GM12878 (cell line): ENCODE measurements at regions not wholly inside any gene's neighbourhood (a gene's known extent, or its start where the extent isn't known, plus 50 kb on each side); places are given as distances from the start of the nearest gene placed in this dataset.

ENCODE experiments used
- ATAC-seq: fragments of 200-7000 bp; cut with Tn5 transposase; 3 replicates; pipeline ENCODE4 v1.9.1; 2020; ENCODE audit warnings: mild to moderate bottlenecking, moderate library complexity
- BruUV-seq: library from RNA; stranded (reverse); fragments of 400-500 nt; replicated peaks from 2 replicates; lab custom pipeline; 2021; lab: Mats Ljungman, UMichigan
- CTCF ChIA-PET: fragments of 300-600 bp; sonication (Branson Sonifier 250); formaldehyde crosslinking; extraction: SDS; loops from one replicate; lab custom pipeline; 2021; ENCODE audit warnings: inconsistent platforms; lab: Yijun Ruan, JAX
- POLR2A ChIA-PET: fragments of 350-600 bp; formaldehyde crosslinking; extraction: SDS; loops from one replicate; lab custom pipeline; 2021; ENCODE audit warnings: inconsistent platforms; lab: Charles Lee
- RAD21 ChIA-PET: fragments of 300-600 bp; sonication (Branson Sonifier 250); formaldehyde crosslinking; loops from one replicate; lab custom pipeline; 2023; ENCODE audit warnings: antibody characterized with exemption; ENCODE audit not compliant: unreplicated experiment; lab: Charles Lee
- SMC1A ChIA-PET: fragments of 300-600 bp; sonication (Branson Sonifier 250); formaldehyde crosslinking; loops from one replicate; lab custom pipeline; 2023; ENCODE audit not compliant: unreplicated experiment, uncharacterized antibody; lab: Charles Lee
- DNase-seq: peaks from one replicate; pipeline ENCODE4 v3.0.0-alpha.2; 2011; ENCODE audit warnings: low read depth, low spot score
- FAIRE-seq: peaks from 3 replicates; lab custom pipeline; 2011; peaks lifted over from hg19 to GRCh38; lab: Jason Lieb, UNC
- H2AFZ ChIP-seq: 2 replicates; pipeline ENCODE4 v1.6.0; 2011; ENCODE audit warnings: low read depth, low read length, control low read depth; ENCODE audit not compliant: control insufficient read depth
- H3K27ac ChIP-seq: 2 replicates; pipeline ENCODE4 v1.5.1; 2011; ENCODE audit warnings: control low read depth; ENCODE audit not compliant: control insufficient read depth, insufficient read depth
- H3K27me3 ChIP-seq, 2 experiments: replicated peaks in 1 of 2; 2 replicates each; pipeline versions ENCODE4 v1.6.0 to v1.6.1; 2011; ENCODE audit warnings: low read length in 1 of 2; ENCODE audit not compliant: control insufficient read depth in 2 of 2, insufficient read depth in 2 of 2
- H3K36me3 ChIP-seq, 2 experiments: 2 replicates each; pipeline ENCODE4 v1.5.1; 2011; ENCODE audit warnings: low read length in 1 of 2; ENCODE audit not compliant: control insufficient read depth in 2 of 2, insufficient read depth in 2 of 2
- H3K4me1 ChIP-seq: 2 replicates; pipeline ENCODE4 v1.6.1; 2011; ENCODE audit warnings: mild to moderate bottlenecking, low read length, moderate library complexity, mixed read lengths; ENCODE audit not compliant: control insufficient read depth, insufficient read depth
- H3K4me2 ChIP-seq: 2 replicates; pipeline ENCODE4 v1.6.0; 2011; ENCODE audit warnings: control low read depth; ENCODE audit not compliant: control insufficient read depth, insufficient read depth
- H3K4me3 ChIP-seq: fragments of 200-600 bp; sonication (generic); 2 replicates; pipeline ENCODE4 v1.5.1; 2016
- H3K79me2 ChIP-seq: 2 replicates; pipeline ENCODE4 v1.6.0; 2011; ENCODE audit warnings: low read length; ENCODE audit not compliant: control insufficient read depth, insufficient read depth
- H3K9ac ChIP-seq: 2 replicates; pipeline ENCODE4 v1.8.0; 2011; ENCODE audit warnings: low read length, control low read depth, mixed read lengths; ENCODE audit not compliant: control insufficient read depth, insufficient read depth
- H3K9me3 ChIP-seq: replicated peaks from 3 replicates; pipeline ENCODE4 v1.5.1; 2011; ENCODE audit warnings: mild to moderate bottlenecking, low read length; ENCODE audit not compliant: control insufficient read depth, insufficient read depth
- H4K20me1 ChIP-seq: 2 replicates; pipeline ENCODE4 v1.6.0; 2011; ENCODE audit not compliant: control insufficient read depth, insufficient read depth
- ASH2L ChIP-seq: fragments of 300-600, 200-600 bp; sonication (generic); IDR thresholded peaks from 2 replicates; pipeline ENCODE4 v1.6.1; 2017; ENCODE audit warnings: low read depth, mild to moderate bottlenecking, borderline replicate concordance
- FOXK2 ChIP-seq: fragments of 450-650 bp; IDR thresholded peaks from 2 replicates; pipeline ENCODE4 v1.6.1; 2017; ENCODE audit warnings: mild to moderate bottlenecking, moderate library complexity
- IKZF1 ChIP-seq: fragments of 450-650 bp; conservative IDR thresholded peaks from 2 replicates; pipeline ENCODE4 v1.6.1; 2017; ENCODE audit warnings: antibody characterized with exemption, mild to moderate bottlenecking
- WGBS: methylation state at CpG from one replicate; pipeline ENCODE4 v1.1.6; 2016; ENCODE audit warnings: low lambda C conversion rate; ENCODE audit not compliant: insufficient replicate concordance, insufficient coverage; ENCODE audit errors: missing lambda C conversion rate; 5-methylcytosine and 5-hydroxymethylcytosine counted together
- in situ Hi-C: fragments of 300-500 bp; cut with MboI; formaldehyde crosslinking; loops from 9 replicates; pipeline ENCODE4 v1.14.3; 2018; ENCODE audit warnings: mixed read lengths
- intact Hi-C: fragments of 100-400 bp; cut with micrococcal nuclease; formaldehyde crosslinking; loops from one replicate; pipeline ENCODE4 v1.14.2; 2022; ENCODE audit not compliant: unreplicated experiment
- TF ChIP-seq, protein P1 (sequence below): fragments of 450-650 bp; IDR thresholded peaks from 2 replicates; pipeline ENCODE4 v1.6.1; 2016; ENCODE audit warnings: mild to moderate bottlenecking
- TF ChIP-seq, protein P2 (sequence below): IDR thresholded peaks from 2 replicates; pipeline ENCODE4 v1.6.1; 2011; ENCODE audit warnings: low read depth, low read length, improper control_type of control experiment, borderline replicate concordance

DNA sequence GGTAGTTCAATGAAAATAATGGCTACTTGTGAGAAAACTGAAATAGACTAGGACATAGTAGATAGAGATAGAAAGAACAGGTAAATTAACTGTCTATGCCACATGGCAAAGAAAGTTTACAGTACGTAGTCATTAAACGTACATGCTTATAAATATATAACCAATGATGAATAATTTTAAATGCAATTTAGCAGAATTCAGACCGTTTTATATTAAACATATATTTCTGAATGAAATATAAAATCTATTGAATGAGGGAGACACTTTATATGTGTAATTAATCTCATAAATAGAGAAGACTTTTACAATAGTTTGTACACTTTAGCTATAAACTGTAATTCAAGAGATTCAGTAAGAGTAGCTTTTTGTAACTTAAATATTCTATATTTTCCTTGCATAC is 124.4 kb upstream of the VPREB1 start:
- Histone ChIP-seq H3K4me1 (no peaks in the 10 kb centered on the region), H3K4me3 (no peak overlapping the region), H3K79me2 (peaks cover 4% of the 10 kb centered on the region), H3K9me3 (no peaks in the 10 kb centered on the region; the same call in 2 of the 3 replicates), H3K36me3 (no peaks in the 10 kb centered on the region), H3K27me3 (no peaks in the 10 kb centered on the region), H4K20me1 (no peaks in the 10 kb centered on the region), H2AFZ (no peak overlapping the region), H3K4me2 (no peak overlapping the region), H3K9ac (no peak overlapping the region), H3K27ac (no peak overlapping the region)
- ChIA-PET POLR2A (interaction anchor here (0.6 to 2.8 kb wide), 4 partner anchors 10 to 74 kb away, joined by 3 to 8 read pairs (median 3); no protein-coding TSS in a partner anchor), CTCF (interaction anchor here (0.6 to 5.3 kb wide), 11 partner anchors 8 to 834 kb away, joined by 3 to 56 read pairs (median 7); no protein-coding TSS in a partner anchor), RAD21 (interaction anchor here (0.6 to 2.6 kb wide), 7 partner anchors 8 to 89 kb away, joined by 3 to 15 read pairs (median 4); no protein-coding TSS in a partner anchor), SMC1A (interaction anchor here (0.9 to 4.7 kb wide), 7 partner anchors 10 to 61 kb away, joined by 3 to 61 read pairs (median 13); no protein-coding TSS in a partner anchor)
- no peak for FAIRE-seq
- 82% methylated on average over 3 of the region's 3 CpGs for WGBS
- intact Hi-C loops (no loop called here), in situ Hi-C loops (no loop called here)
- no TSS peak for BruUV-seq
- no peak for ATAC-seq
- TF ChIP-seq ASH2L (no peak), IKZF1 (no peak), FOXK2 (no peak)
- TF ChIP-seq, protein P1, sequence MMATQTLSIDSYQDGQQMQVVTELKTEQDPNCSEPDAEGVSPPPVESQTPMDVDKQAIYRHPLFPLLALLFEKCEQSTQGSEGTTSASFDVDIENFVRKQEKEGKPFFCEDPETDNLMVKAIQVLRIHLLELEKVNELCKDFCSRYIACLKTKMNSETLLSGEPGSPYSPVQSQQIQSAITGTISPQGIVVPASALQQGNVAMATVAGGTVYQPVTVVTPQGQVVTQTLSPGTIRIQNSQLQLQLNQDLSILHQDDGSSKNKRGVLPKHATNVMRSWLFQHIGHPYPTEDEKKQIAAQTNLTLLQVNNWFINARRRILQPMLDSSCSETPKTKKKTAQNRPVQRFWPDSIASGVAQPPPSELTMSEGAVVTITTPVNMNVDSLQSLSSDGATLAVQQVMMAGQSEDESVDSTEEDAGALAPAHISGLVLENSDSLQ: no peak
- TF ChIP-seq, protein P2, sequence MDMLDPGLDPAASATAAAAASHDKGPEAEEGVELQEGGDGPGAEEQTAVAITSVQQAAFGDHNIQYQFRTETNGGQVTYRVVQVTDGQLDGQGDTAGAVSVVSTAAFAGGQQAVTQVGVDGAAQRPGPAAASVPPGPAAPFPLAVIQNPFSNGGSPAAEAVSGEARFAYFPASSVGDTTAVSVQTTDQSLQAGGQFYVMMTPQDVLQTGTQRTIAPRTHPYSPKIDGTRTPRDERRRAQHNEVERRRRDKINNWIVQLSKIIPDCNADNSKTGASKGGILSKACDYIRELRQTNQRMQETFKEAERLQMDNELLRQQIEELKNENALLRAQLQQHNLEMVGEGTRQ: no peak
- no peak for DNase-seq
